H9 (cell line): ENCODE measurements at regions not wholly inside any gene's neighbourhood (a gene's known extent, or its start where the extent isn't known, plus 50 kb on each side); places are given as distances from the start of the nearest gene placed in this dataset.

Source experiments
- DNase-seq: peaks from one replicate; pipeline ENCODE4 v3.0.0-alpha.2; 2017
- H2AFZ ChIP-seq: one replicate; pipeline ENCODE4 v1.6.1; 2013; ENCODE audit warnings: mild to moderate bottlenecking, low read length, control low read depth, moderate library complexity
- H2AK5ac ChIP-seq: 2 replicates; pipeline ENCODE4 v1.6.1; 2013; ENCODE audit warnings: low read length, control low read depth, mixed read lengths; ENCODE audit not compliant: insufficient read length
- H2BK120ac ChIP-seq: one replicate; pipeline ENCODE4 v1.6.1; 2013; ENCODE audit warnings: low read depth, mild to moderate bottlenecking, low read length, control low read depth, inconsistent platforms; ENCODE audit not compliant: poor library complexity, severe bottlenecking
- H2BK12ac ChIP-seq: 2 replicates; pipeline ENCODE4 v1.6.1; 2013; ENCODE audit warnings: low read length, control low read depth, mixed read lengths, low read depth; ENCODE audit not compliant: insufficient read length
- H2BK15ac ChIP-seq: 2 replicates; pipeline ENCODE4 v1.6.1; 2013; ENCODE audit warnings: low read depth, low read length, control low read depth
- H2BK20ac ChIP-seq: one replicate; pipeline ENCODE4 v1.6.1; 2013; ENCODE audit warnings: low read depth, mild to moderate bottlenecking, low read length, control low read depth, inconsistent platforms; ENCODE audit not compliant: poor library complexity, severe bottlenecking
- H2BK5ac ChIP-seq: 2 replicates; pipeline ENCODE4 v1.6.1; 2013; ENCODE audit warnings: low read length, control low read depth, mixed read lengths; ENCODE audit not compliant: insufficient read length
- H3K14ac ChIP-seq: 2 replicates; pipeline ENCODE4 v1.6.1; 2013; ENCODE audit warnings: low read length, control low read depth; ENCODE audit not compliant: insufficient read depth
- H3K18ac ChIP-seq: 2 replicates; pipeline ENCODE4 v1.6.1; 2013; ENCODE audit warnings: low read depth, mild to moderate bottlenecking, mixed read lengths, low read length, control low read depth; ENCODE audit not compliant: insufficient read length
- H3K23ac ChIP-seq: 2 replicates; pipeline ENCODE4 v1.6.1; 2013; ENCODE audit warnings: low read length, control low read depth, mixed read lengths, low read depth; ENCODE audit not compliant: insufficient read length
- H3K23me2 ChIP-seq: 2 replicates; pipeline ENCODE4 v1.6.1; 2013; ENCODE audit warnings: low read depth, mild to moderate bottlenecking, mixed read lengths, low read length, control low read depth; ENCODE audit not compliant: insufficient read length, poor library complexity, severe bottlenecking
- H3K27ac ChIP-seq: 2 replicates; pipeline ENCODE4 v1.5.1; 2013; ENCODE audit warnings: low read length, control low read depth, mixed read lengths, low read depth; ENCODE audit not compliant: insufficient read length
- H3K27me3 ChIP-seq: 2 replicates; pipeline ENCODE4 v1.6.1; 2013; ENCODE audit warnings: low read length, control low read depth, inconsistent platforms; ENCODE audit not compliant: insufficient read depth
- H3K4ac ChIP-seq: 2 replicates; pipeline ENCODE4 v1.6.1; 2013; ENCODE audit warnings: low read depth, mild to moderate bottlenecking, control low read depth, inconsistent platforms, low read length, moderate library complexity
- H3K4me1 ChIP-seq: 2 replicates; pipeline ENCODE4 v1.6.1; 2013; ENCODE audit warnings: low read length, control low read depth, inconsistent platforms; ENCODE audit not compliant: insufficient read depth
- H3K4me2 ChIP-seq: 2 replicates; pipeline ENCODE4 v1.6.1; 2013; ENCODE audit warnings: low read length, control low read depth, mixed read lengths; ENCODE audit not compliant: insufficient read length, insufficient read depth
- H3K56ac ChIP-seq: 2 replicates; pipeline ENCODE4 v1.6.1; 2013; ENCODE audit warnings: low read depth, mild to moderate bottlenecking, mixed read lengths, low read length, control low read depth; ENCODE audit not compliant: insufficient read length
- H3K79me1 ChIP-seq: 2 replicates; pipeline ENCODE4 v1.6.1; 2013; ENCODE audit warnings: low read depth, mild to moderate bottlenecking, moderate library complexity, low read length, control low read depth, inconsistent platforms; ENCODE audit not compliant: insufficient read depth, poor library complexity, severe bottlenecking
- H3K79me2 ChIP-seq: 2 replicates; pipeline ENCODE4 v1.6.1; 2013; ENCODE audit warnings: low read length, control low read depth, inconsistent platforms; ENCODE audit not compliant: insufficient read depth
- H3K9ac ChIP-seq: 2 replicates; pipeline ENCODE4 v1.6.1; 2013; ENCODE audit warnings: low read length, control low read depth, mixed read lengths; ENCODE audit not compliant: insufficient read length; ENCODE audit errors: extremely low read depth
- H3K9me3 ChIP-seq: one replicate; pipeline ENCODE4 v1.6.1; 2013; ENCODE audit warnings: low read depth, low read length, inconsistent platforms; ENCODE audit not compliant: control insufficient read depth
- H3T11ph ChIP-seq: one replicate; pipeline ENCODE4 v1.6.1; 2013; ENCODE audit warnings: mild to moderate bottlenecking, low read length, control low read depth, inconsistent platforms
- H4K20me1 ChIP-seq: one replicate; pipeline ENCODE4 v1.6.1; 2013; ENCODE audit not compliant: control insufficient read depth, insufficient read length, insufficient read depth
- H4K5ac ChIP-seq: 2 replicates; pipeline ENCODE4 v1.6.1; 2013; ENCODE audit warnings: low read depth, mild to moderate bottlenecking, mixed read lengths, low read length, control low read depth; ENCODE audit not compliant: insufficient read length
- H4K8ac ChIP-seq: replicated peaks from 2 replicates; pipeline ENCODE4 v1.6.1; 2013; ENCODE audit warnings: low read length, control low read depth, mixed read lengths, low read depth; ENCODE audit not compliant: insufficient read length
- H4K91ac ChIP-seq: 2 replicates; pipeline ENCODE4 v1.6.1; 2013; ENCODE audit warnings: low read depth, mild to moderate bottlenecking, moderate library complexity, mixed read lengths, low read length, control low read depth; ENCODE audit not compliant: insufficient read length
- H3K27ac Mint-ChIP-seq, 3 experiments: 2 replicates in 2 of 3; 3 replicates in 1 of 3; pipeline ENCODE4 v1.8.0; 2020 to 2021; ENCODE audit warnings: mixed read lengths in 3 of 3, mild to moderate bottlenecking in 1 of 3, moderate library complexity in 1 of 3
- H3K27me3 Mint-ChIP-seq: 2 replicates; pipeline ENCODE4 v1.8.0; 2021; ENCODE audit warnings: low read depth, mild to moderate bottlenecking, moderate library complexity, mixed read lengths
- H3K36me3 Mint-ChIP-seq, 3 experiments: 2 replicates in 2 of 3; 3 replicates in 1 of 3; pipeline ENCODE4 v1.8.0; 2020 to 2021; ENCODE audit warnings: low read depth in 3 of 3, mixed read lengths in 3 of 3; ENCODE audit not compliant: insufficient read depth in 1 of 3
- H3K4me1 Mint-ChIP-seq, 2 experiments: 2 replicates each; pipeline ENCODE4 v1.8.0; 2020; ENCODE audit warnings: mixed read lengths in 2 of 2
- H3K4me3 Mint-ChIP-seq, 2 experiments: 2 replicates in 1 of 2; 3 replicates in 1 of 2; pipeline ENCODE4 v1.8.0; 2020 to 2021; ENCODE audit warnings: mild to moderate bottlenecking in 2 of 2, mixed read lengths in 2 of 2, moderate library complexity in 1 of 2
- H3K9me3 Mint-ChIP-seq, 2 experiments: 2 replicates in 1 of 2; 3 replicates in 1 of 2; pipeline ENCODE4 v1.8.0; 2020; ENCODE audit warnings: mild to moderate bottlenecking in 2 of 2, mixed read lengths in 2 of 2, moderate library complexity in 1 of 2
- CTCF ChIP-seq: fragments of 200-600 bp; sonication (generic); conservative IDR thresholded peaks from 3 replicates; pipeline ENCODE4 v1.8.0; 2021; ENCODE audit warnings: antibody characterized with exemption, mild to moderate bottlenecking
- WGBS: extraction: QIAGEN DNeasy Blood & Tissue Kit; methylation state at CpG from one replicate; pipeline ENCODE4 v1.1.7; 2013; ENCODE audit warnings: missing lambda C conversion rate, low lambda C conversion rate, mixed read lengths; ENCODE audit not compliant: insufficient read length; ENCODE audit errors: extremely low coverage; 5-methylcytosine and 5-hydroxymethylcytosine counted together

GRCh38 chr12:93199831-93200236 is 177.9 kb upstream of the NUDT4 start:
- Histone ChIP-seq H3K79me2 (no peaks in the 10 kb centered on the region), H3K23ac (no peak overlapping the region), H4K8ac (no peak overlapping the region), H3K9ac (no peak overlapping the region), H3K4me1 (no peaks in the 10 kb centered on the region), H3K27ac (no peak overlapping the region), H3K4me2 (no peak overlapping the region), H2BK15ac (no peak overlapping the region), H2BK5ac (no peak overlapping the region), H2AFZ (no peak overlapping the region), H4K20me1 (no peaks in the 10 kb centered on the region), H2BK20ac (no peak overlapping the region), H3K23me2 (no peaks in the 10 kb centered on the region), H3K18ac (no peak overlapping the region), H2AK5ac (no peak overlapping the region), H4K91ac (no peak overlapping the region), H3K14ac (no peak overlapping the region), H2BK12ac (no peak overlapping the region), H4K5ac (no peak overlapping the region), H3K56ac (no peak overlapping the region), H3K9me3 (no peaks in the 10 kb centered on the region), H2BK120ac (no peak overlapping the region), H3K79me1 (no peaks in the 10 kb centered on the region), H3K4ac (no peak overlapping the region), H3T11ph (no peak overlapping the region), H3K27me3 (no peaks in the 10 kb centered on the region)
- TF ChIP-seq CTCF = no peak
- no peak for DNase-seq
- Mint-ChIP-seq H3K4me1 (peaks cover 0 to 3% of the 10 kb centered on the region in 2 experiments; a peak in 2 of 4 replicates), H3K27me3 (peaks cover 1% of the 10 kb centered on the region), H3K36me3 (no peaks in the 10 kb centered on the region), H3K4me3 (no peak overlapping the region), H3K27ac (no peak overlapping the region), H3K9me3 (no peaks in the 10 kb centered on the region)
- no CpG with 5 or more reads among the region's 2 CpGs for WGBS
